Prostate gland (tissue), 2 donors: ENCODE measurements at regions not wholly inside any gene's neighbourhood (a gene's known extent, or its start where the extent isn't known, plus 50 kb on each side); places are given as distances from the start of the nearest gene placed in this dataset.
A peak's percentile ranks its signal among the peaks of the same experiment; 100 is the strongest.

ENCODE experiments used
- DNase-seq: peaks from one replicate; pipeline ENCODE4 v3.0.0-alpha.2; 2019; ENCODE audit warnings: low spot score
- H3K27ac ChIP-seq, 2 donors: fragments of 200-600 bp; sonication (generic); 2 replicates each; pipeline ENCODE4 v1.5.1; 2017 to 2019
- H3K27me3 ChIP-seq: fragments of 200-600 bp; sonication (generic); replicated peaks from 2 replicates; pipeline ENCODE4 v1.5.1; 2019; ENCODE audit not compliant: insufficient read depth
- H3K36me3 ChIP-seq, 2 donors: fragments of 200-600 bp; sonication (generic); 1 replicate in 1 of 2; 2 replicates in 1 of 2; pipeline versions ENCODE4 v1.5.1 to v1.8.1; 2017 to 2019
- H3K4me1 ChIP-seq: fragments of 200-600 bp; sonication (generic); replicated peaks from 2 replicates; pipeline ENCODE4 v1.5.1; 2019
- H3K4me3 ChIP-seq, 2 donors: fragments of 200-600 bp; sonication (generic); 2 replicates each; pipeline ENCODE4 v1.5.1; 2017 to 2019
- H3K9me3 ChIP-seq: fragments of 200-600 bp; sonication (generic); 2 replicates; pipeline ENCODE4 v1.5.1; 2017
- CTCF ChIP-seq, 4 experiments: fragments of 200-600 bp in 2 of 4; fragments of 450-650 bp in 2 of 4; sonication (generic) in 2 of 4; IDR thresholded peaks; 1 replicate in 3 of 4; 2 replicates in 1 of 4; pipeline ENCODE4 v1.5.1; 2016 to 2019; ENCODE audit warnings: antibody characterized with exemption in 4 of 4, mild to moderate bottlenecking in 2 of 4, moderate library complexity in 2 of 4
- POLR2A ChIP-seq: fragments of 450-650 bp; IDR thresholded peaks from one replicate; pipeline ENCODE4 v1.6.1; 2016; ENCODE audit warnings: antibody characterized with exemption, mild to moderate bottlenecking
- POLR2AphosphoS5 ChIP-seq: sonication (generic); formaldehyde crosslinking; IDR thresholded peaks from one replicate; pipeline ENCODE4 v1.6.1; 2017; ENCODE audit warnings: antibody characterized with exemption
- WGBS: methylation state at CpG from one replicate; pipeline ENCODE4 v1.1.5; 2018; 5-methylcytosine and 5-hydroxymethylcytosine counted together
- intact Hi-C: fragments of 100-400 bp; cut with DNase I; formaldehyde crosslinking; loops from one replicate; pipeline ENCODE4 v1.14.2; 2022

- no peak for TF ChIP-seq POLR2A
- TF ChIP-seq POLR2AphosphoS5, result no peak
- no peak for TF ChIP-seq CTCF (IDR thresholded peaks at IDR 0.05)
- no peaks in the 10 kb centered on the region for H3K4me1 ChIP-seq
- DNase-seq, result no peak
- H3K27me3 ChIP-seq, result no peaks in the 10 kb centered on the region
- intact Hi-C loops, result loop anchor here (5.0 kb wide), 1 partner anchor 53 kb away; no protein-coding TSS in a partner anchor
- H3K9me3 ChIP-seq, result no peaks in the 10 kb centered on the region
- H3K4me3 ChIP-seq, result no peak overlapping the region
- 54% methylated on average over 4 of the region's 4 CpGs for WGBS
- H3K27ac ChIP-seq, result no peak overlapping the region
- H3K36me3 ChIP-seq, result no peaks in the 10 kb centered on the region
These were observed 55.3 kb upstream of the ERCC4 start for GRCh38 chr16:13864689-13865088.

GRCh38 chr16:13866073-13866472 is 53.9 kb upstream of the ERCC4 start:
- WGBS, result 19% methylated on average over 8 of the region's 8 CpGs
- H3K36me3 ChIP-seq, result no peaks in the 10 kb centered on the region
- no peaks in the 10 kb centered on the region for H3K9me3 ChIP-seq
- H3K4me3 ChIP-seq, result no peak overlapping the region
- intact Hi-C loops, result loop anchor here (5.0 kb wide), 1 partner anchor 51 kb away; no protein-coding TSS in a partner anchor
- peak; percentile 37 for TF ChIP-seq POLR2AphosphoS5
- TF ChIP-seq POLR2A, result no peak
- peak in 3 of 4 experiments; percentile 38 to 68 (median 65) for TF ChIP-seq CTCF (IDR thresholded peaks at IDR 0.05)
- no peak overlapping the region for H3K27ac ChIP-seq
- DNase-seq, result peak; percentile 70
- H3K27me3 ChIP-seq, result no peaks in the 10 kb centered on the region
- H3K4me1 ChIP-seq, result no peaks in the 10 kb centered on the region
